Endothelial cell of umbilical vein (primary cell): ENCODE measurements at regions not wholly inside any gene's neighbourhood (a gene's known extent, or its start where the extent isn't known, plus 50 kb on each side); places are given as distances from the start of the nearest gene placed in this dataset.

ENCODE experiments used
- BruUV-seq: library from RNA; stranded (reverse); fragments of 400-500 nt; replicated peaks from 2 replicates; lab custom pipeline; 2021; lab: Mats Ljungman, UMichigan
- CTCF ChIA-PET: fragments of 300-600, 350-600 bp; sonication (Branson Sonifier 250); formaldehyde crosslinking; loops from one replicate; lab custom pipeline; 2021; ENCODE audit warnings: antibody characterized with exemption, inconsistent platforms; lab: Charles Lee
- POLR2A ChIA-PET: fragments of 300-600, 350-600 bp; sonication (Branson Sonifier 250); formaldehyde crosslinking; loops from one replicate; lab custom pipeline; 2021; ENCODE audit warnings: antibody characterized with exemption, inconsistent platforms; lab: Charles Lee
- DNase-seq: peaks from one replicate; pipeline ENCODE4 v3.0.0-alpha.2; 2011; ENCODE audit warnings: low read depth, low spot score
- FAIRE-seq: peaks from 2 replicates; lab custom pipeline; 2011; peaks lifted over from hg19 to GRCh38; lab: Jason Lieb, UNC
- H2AFZ ChIP-seq: 2 replicates; pipeline ENCODE4 v1.6.0; 2012; ENCODE audit warnings: low read depth, low read length, control low read depth, inconsistent platforms
- H3K27ac ChIP-seq: 2 replicates; pipeline ENCODE4 v1.5.1; 2011; ENCODE audit warnings: low read depth, mild to moderate bottlenecking, control low read depth, low read length, moderate library complexity; ENCODE audit not compliant: insufficient read depth
- H3K27me3 ChIP-seq, 2 experiments: 2 replicates each; pipeline versions ENCODE4 v1.6.0 to v1.6.1; 2011; ENCODE audit warnings: low read length in 2 of 2, mixed read lengths in 1 of 2; ENCODE audit not compliant: control insufficient read depth in 2 of 2, insufficient read depth in 2 of 2
- H3K36me3 ChIP-seq, 2 experiments: 2 replicates in 1 of 2; 3 replicates in 1 of 2; pipeline ENCODE4 v1.5.1; 2011; ENCODE audit warnings: low read length in 2 of 2, mild to moderate bottlenecking in 1 of 2, moderate library complexity in 1 of 2; ENCODE audit not compliant: control insufficient read depth in 2 of 2, insufficient read depth in 2 of 2; ENCODE audit errors: extremely low read depth in 1 of 2
- H3K4me1 ChIP-seq: 3 replicates; pipeline ENCODE4 v1.5.1; 2011; ENCODE audit warnings: mild to moderate bottlenecking, low read length; ENCODE audit not compliant: control insufficient read depth, insufficient read depth; ENCODE audit errors: extremely low read depth
- H3K4me2 ChIP-seq: 2 replicates; pipeline ENCODE4 v1.6.1; 2011; ENCODE audit warnings: low read length, control low read depth, mixed read lengths; ENCODE audit not compliant: insufficient read depth
- H3K4me3 ChIP-seq, 3 experiments: fragments of 200-600 bp in 1 of 3; sonication (generic), shearing (Covaris generic) in 1 of 3; replicated peaks in 1 of 3; 2 replicates each; pipeline ENCODE4 v1.5.1; 2011 to 2016; ENCODE audit warnings: control low read depth in 3 of 3, low read length in 3 of 3, mild to moderate bottlenecking in 2 of 3, inconsistent platforms in 1 of 3, low read depth in 1 of 3, moderate library complexity in 1 of 3; ENCODE audit not compliant: insufficient read depth in 1 of 3
- H3K79me2 ChIP-seq: 2 replicates; pipeline ENCODE4 v1.6.0; 2012; ENCODE audit warnings: low read length, inconsistent platforms; ENCODE audit not compliant: control insufficient read depth, insufficient read depth
- H3K9ac ChIP-seq: replicated peaks from 2 replicates; pipeline ENCODE3; 2011; ENCODE audit warnings: low read length, control low read depth; ENCODE audit not compliant: insufficient read depth; ENCODE audit errors: extremely low read depth
- H3K9me1 ChIP-seq: replicated peaks from 3 replicates; pipeline ENCODE4 v1.6.0; 2011; ENCODE audit warnings: mild to moderate bottlenecking, low read length; ENCODE audit not compliant: control insufficient read depth, insufficient read depth; ENCODE audit errors: extremely low read depth
- H3K9me3 ChIP-seq: replicated peaks from 2 replicates; pipeline ENCODE4 v1.5.1; 2012; ENCODE audit warnings: low read length, inconsistent platforms; ENCODE audit not compliant: control insufficient read depth, insufficient read depth
- H4K20me1 ChIP-seq: replicated peaks from 2 replicates; pipeline ENCODE3; 2011; ENCODE audit warnings: mild to moderate bottlenecking, low read length; ENCODE audit not compliant: control insufficient read depth, insufficient read depth; ENCODE audit errors: extremely low read depth
- CTCF ChIP-seq, 2 donors: IDR thresholded peaks; 1 replicate in 1 of 2; 2 replicates in 1 of 2; pipeline ENCODE4 v1.5.1; 2011; ENCODE audit warnings: low read length in 2 of 2, mild to moderate bottlenecking in 2 of 2, moderate library complexity in 2 of 2, control low read depth in 1 of 2, inconsistent platforms in 1 of 2, low read depth in 1 of 2; ENCODE audit not compliant: insufficient read depth in 1 of 2; ENCODE audit errors: extremely low read depth in 1 of 2
- EZH2 ChIP-seq: IDR thresholded peaks from 2 replicates; pipeline ENCODE4 v1.6.1; 2012; ENCODE audit warnings: borderline replicate concordance, low read depth, mild to moderate bottlenecking, moderate library complexity, low read length, inconsistent platforms; ENCODE audit not compliant: severe bottlenecking
- FOS ChIP-seq: IDR thresholded peaks from 2 replicates; pipeline ENCODE4 v1.6.1; 2011; ENCODE audit warnings: mild to moderate bottlenecking, low read length, moderate library complexity, borderline replicate concordance; ENCODE audit not compliant: insufficient read depth
- GATA2 ChIP-seq: IDR thresholded peaks from 2 replicates; pipeline ENCODE4 v1.7.0; 2011; ENCODE audit warnings: low read depth, mild to moderate bottlenecking, moderate library complexity, mixed read lengths, low read length; ENCODE audit not compliant: insufficient read length, insufficient read depth
- JUN ChIP-seq: IDR thresholded peaks from 2 replicates; pipeline ENCODE4 v1.6.1; 2011; ENCODE audit warnings: borderline replicate concordance, low read depth; ENCODE audit not compliant: insufficient read length, insufficient read depth
- MAX ChIP-seq: IDR thresholded peaks from 2 replicates; pipeline ENCODE4 v1.6.1; 2011; ENCODE audit not compliant: insufficient read depth, insufficient read length
- MYC ChIP-seq: IDR thresholded peaks from one replicate; pipeline ENCODE4 v1.6.1; 2011; ENCODE audit warnings: mild to moderate bottlenecking, low read depth, low read length
- POLR2A ChIP-seq: IDR thresholded peaks from 2 replicates; pipeline ENCODE4 v1.6.1; 2012; ENCODE audit warnings: low read depth, mild to moderate bottlenecking, control low read depth, low read length
- POLR2AphosphoS5 ChIP-seq: IDR thresholded peaks from 2 replicates; pipeline ENCODE4 v1.6.1; 2012; ENCODE audit warnings: low read depth, mild to moderate bottlenecking, control low read depth, low read length, moderate library complexity; ENCODE audit not compliant: insufficient read depth
- dilution Hi-C: fragments of 300-500 bp; cut with MboI; formaldehyde crosslinking; loops from one replicate; pipeline ENCODE4 v1.15.0; 2019; ENCODE audit warnings: low sequenced_read_pairs; ENCODE audit not compliant: extremely low pct_ligation_motif_present
- intact Hi-C: fragments of 100-400 bp; cut with micrococcal nuclease; formaldehyde crosslinking; loops from one replicate; pipeline ENCODE4 v1.10.0; 2022

DNA sequence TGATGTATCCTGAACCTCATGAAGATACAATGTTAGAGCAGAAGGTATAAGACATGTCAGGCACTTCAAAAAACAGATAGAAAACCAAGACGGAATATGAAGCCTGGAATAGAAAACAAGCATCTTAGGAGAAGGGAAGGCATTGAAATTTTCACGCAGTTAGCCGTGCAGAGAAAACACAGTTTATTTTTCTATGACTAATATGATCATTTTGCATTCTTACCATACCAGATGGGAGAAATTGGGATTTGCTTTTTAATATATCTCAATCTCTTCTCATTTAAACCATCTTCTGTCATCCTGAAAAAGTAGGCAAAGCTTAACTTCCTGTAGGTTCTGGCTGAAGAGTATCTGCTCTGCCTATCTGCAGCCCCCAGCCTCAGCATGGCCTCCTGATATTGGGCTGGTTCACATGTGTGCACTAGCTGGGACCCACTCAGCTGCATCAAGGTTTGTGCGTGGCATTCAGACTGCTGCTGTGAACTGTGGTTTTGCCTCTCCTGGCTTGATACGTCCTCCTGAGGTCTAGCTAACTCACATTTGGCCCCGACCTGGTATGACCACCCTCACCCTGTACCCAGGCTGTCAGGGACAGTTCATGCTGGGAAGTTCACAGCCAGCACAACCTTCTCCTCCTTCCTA is 392.5 kb upstream of the SASH1 start:
- Histone ChIP-seq H3K36me3 (no peaks in the 10 kb centered on the region), H3K9me3 (no peaks in the 10 kb centered on the region), H3K4me3 (no peak overlapping the region), H3K4me2 (no peak overlapping the region), H2AFZ (peak overlapping the region; percentile 71), H4K20me1 (no peaks in the 10 kb centered on the region), H3K9me1 (no peaks in the 10 kb centered on the region), H3K79me2 (no peaks in the 10 kb centered on the region), H3K9ac (no peak overlapping the region), H3K27ac (no peak overlapping the region), H3K27me3 (no peaks in the 10 kb centered on the region), H3K4me1 (peaks cover 3% of the 10 kb centered on the region)
- ChIA-PET CTCF (no interaction called here), POLR2A (no interaction called here)
- FAIRE-seq, result no peak
- TF ChIP-seq EZH2 (no peak), FOS (no peak), CTCF (IDR thresholded peaks at IDR 0.05; ENCODE audit: extremely low read depth in 1 of 2, insufficient read depth in 1 of 2, low read depth in 1 of 2, low read length in 2 of 2) (no peak), POLR2A (no peak), POLR2AphosphoS5 (no peak), MAX (no peak), GATA2 (no peak), MYC (no peak), JUN (no peak)
- intact Hi-C loops, result no loop called here
- DNase-seq, result peak; percentile 12
- no TSS peak for BruUV-seq
- dilution Hi-C loops, result no loop called here
